DND-41 (cell line): ENCODE measurements at regions not wholly inside any gene's neighbourhood (a gene's known extent, or its start where the extent isn't known, plus 50 kb on each side); places are given as distances from the start of the nearest gene placed in this dataset.
A peak's percentile ranks its signal among the peaks of the same experiment; 100 is the strongest.

ENCODE experiments used
- CTCF ChIP-seq: IDR thresholded peaks from 2 replicates; pipeline ENCODE4 v1.5.1; 2012; ENCODE audit warnings: borderline replicate concordance, low read length, moderate library complexity, mild to moderate bottlenecking; ENCODE audit not compliant: poor library complexity, severe bottlenecking; ENCODE audit errors: extremely low read depth
- EZH2 ChIP-seq: IDR thresholded peaks from 3 replicates; pipeline ENCODE4 v1.6.1; 2012; ENCODE audit warnings: borderline replicate concordance, low read depth, mild to moderate bottlenecking, moderate library complexity, low read length, inconsistent platforms; ENCODE audit not compliant: severe bottlenecking

GRCh38 chr3:126245811-126246727 lies 65.7 kb upstream of the ALDH1L1 start:
- peak; percentile 67 for TF ChIP-seq CTCF
- TF ChIP-seq EZH2: no peak
